HCT116 (cell line): ENCODE measurements at regions not wholly inside any gene's neighbourhood (a gene's known extent, or its start where the extent isn't known, plus 50 kb on each side); places are given as distances from the start of the nearest gene placed in this dataset.

ENCODE experiments used
- ATAC-seq: fragments of 200-7000 bp; cut with Tn5 transposase; 2 replicates; pipeline ENCODE4 v1.9.1; 2020; ENCODE audit warnings: mild to moderate bottlenecking, moderate library complexity
- BruUV-seq: library from RNA; stranded (reverse); fragments of 400-500 nt; replicated peaks from 2 replicates; lab custom pipeline; 2021; lab: Mats Ljungman, UMichigan
- CTCF ChIA-PET: fragments of 300-600 bp; sonication (Branson Sonifier 250); formaldehyde crosslinking; loops from one replicate; lab custom pipeline; 2021; ENCODE audit warnings: antibody characterized with exemption; lab: Charles Lee
- POLR2A ChIA-PET: fragments of 300-600, 350-600 bp; sonication (Branson Sonifier 250); formaldehyde crosslinking; loops from one replicate; lab custom pipeline; 2021; ENCODE audit warnings: antibody characterized with exemption; lab: Charles Lee
- RAD21 ChIA-PET, 2 experiments: fragments of 300-600 bp; sonication (Branson Sonifier 250); formaldehyde crosslinking; loops; one replicate each; lab custom pipeline; 2023; ENCODE audit warnings: low total read pairs in 2 of 2; ENCODE audit not compliant: uncharacterized antibody in 2 of 2, unreplicated experiment in 2 of 2, low non-redundant PET in 1 of 2; lab: Charles Lee
- DNase-seq: peaks from one replicate; pipeline ENCODE4 v3.0.0-alpha.2; 2010; ENCODE audit warnings: low read depth, low spot score
- H2AFZ ChIP-seq: fragments of 200-600 bp; shearing (Covaris generic), sonication (generic); 2 replicates; pipeline ENCODE4 v1.6.1; 2017; ENCODE audit warnings: low read depth, mixed run types, mixed read lengths, antibody characterized with exemption, low read length; ENCODE audit not compliant: poor library complexity, severe bottlenecking
- H3K27ac ChIP-seq: 2 replicates; pipeline ENCODE4 v1.5.1; 2012; ENCODE audit warnings: low read depth, low read length
- H3K27me3 ChIP-seq: fragments of 200-600 bp; sonication (generic); 2 replicates; pipeline ENCODE4 v1.6.1; 2016; ENCODE audit warnings: mixed run types, low read length, mixed read lengths; ENCODE audit not compliant: insufficient read depth
- H3K36me3 ChIP-seq, 2 experiments: fragments of 200-500 bp in 1 of 2; fragments of 200-600 bp in 1 of 2; sonication (Bioruptor generic) in 1 of 2; sonication (generic) in 1 of 2; 2 replicates each; pipeline versions ENCODE4 v1.5.1 to v1.6.1; 2014 to 2016; ENCODE audit warnings: low read length in 2 of 2, inconsistent platforms in 1 of 2, mixed read lengths in 1 of 2, mixed run types in 1 of 2; ENCODE audit not compliant: insufficient read depth in 2 of 2, control insufficient read depth in 1 of 2
- H3K4me1 ChIP-seq, 2 experiments: fragments of 200-600 bp in 1 of 2; sonication (generic) in 1 of 2; 2 replicates each; pipeline versions ENCODE4 v1.5.1 to v1.6.1; 2012 to 2017; ENCODE audit warnings: low read length in 2 of 2, inconsistent platforms in 1 of 2, mild to moderate bottlenecking in 1 of 2, mixed read lengths in 1 of 2, mixed run types in 1 of 2, moderate library complexity in 1 of 2; ENCODE audit not compliant: insufficient read depth in 2 of 2, control insufficient read depth in 1 of 2
- H3K4me2 ChIP-seq: fragments of 200-600 bp; sonication (generic); 2 replicates; pipeline ENCODE4 v1.6.1; 2017; ENCODE audit warnings: mixed run types, low read length, mixed read lengths
- H3K4me3 ChIP-seq, 2 experiments: fragments of 200-600 bp in 1 of 2; sonication (generic) in 1 of 2; replicated peaks in 1 of 2; 2 replicates each; pipeline ENCODE4 v1.5.1; 2011 to 2016; ENCODE audit warnings: low read length in 2 of 2, control low read depth in 1 of 2, low read depth in 1 of 2, mild to moderate bottlenecking in 1 of 2, mixed read lengths in 1 of 2, mixed run types in 1 of 2
- H3K79me2 ChIP-seq: fragments of 200-600 bp; sonication (generic); 2 replicates; pipeline ENCODE4 v1.6.1; 2017; ENCODE audit warnings: mild to moderate bottlenecking, mixed run types, low read length, moderate library complexity, mixed read lengths; ENCODE audit not compliant: insufficient read depth
- H3K9ac ChIP-seq: fragments of 200-600 bp; sonication (generic); 2 replicates; pipeline ENCODE4 v1.6.1; 2016; ENCODE audit warnings: low read length, mixed read lengths
- H3K9me2 ChIP-seq: fragments of 200-600 bp; sonication (generic), shearing (Covaris generic); 2 replicates; pipeline ENCODE4 v1.6.1; 2017; ENCODE audit warnings: mixed run types, mild to moderate bottlenecking, moderate library complexity; ENCODE audit not compliant: insufficient read depth
- H3K9me3 ChIP-seq, 2 experiments: fragments of 200-500 bp in 1 of 2; fragments of 200-600 bp in 1 of 2; sonication (Bioruptor generic) in 1 of 2; sonication (generic) in 1 of 2; 2 replicates each; pipeline ENCODE4 v1.6.1; 2014 to 2017; ENCODE audit warnings: low read length in 2 of 2, mixed read lengths in 2 of 2, inconsistent platforms in 1 of 2, low read depth in 1 of 2, mild to moderate bottlenecking in 1 of 2, mixed run types in 1 of 2, moderate library complexity in 1 of 2; ENCODE audit not compliant: control insufficient read depth in 1 of 2, insufficient read depth in 1 of 2
- H4K20me1 ChIP-seq: fragments of 200-600 bp; sonication (generic), shearing (Covaris generic); 2 replicates; pipeline ENCODE4 v1.6.1; 2017; ENCODE audit warnings: mixed run types, mild to moderate bottlenecking, moderate library complexity; ENCODE audit not compliant: insufficient read depth
- CBX3 ChIP-seq: IDR thresholded peaks from 2 replicates; pipeline ENCODE4 v1.6.1; 2012; ENCODE audit warnings: low read depth
- CTCF ChIP-seq, 3 experiments: fragments of 200-600 bp in 1 of 3; sonication (generic) in 1 of 3; IDR thresholded peaks in 2 of 3; conservative IDR thresholded peaks in 1 of 3; 2 replicates each; pipeline ENCODE4 v1.5.1; 2012 to 2017; ENCODE audit warnings: low read depth in 2 of 3, low read length in 2 of 3, antibody characterized with exemption in 1 of 3, borderline replicate concordance in 1 of 3, control low read depth in 1 of 3, mild to moderate bottlenecking in 1 of 3, mixed read lengths in 1 of 3, mixed run types in 1 of 3, moderate library complexity in 1 of 3; ENCODE audit not compliant: insufficient read depth in 1 of 3
- MAX ChIP-seq: IDR thresholded peaks from 2 replicates; pipeline ENCODE4 v1.6.1; 2012
- POLR2A ChIP-seq: IDR thresholded peaks from 2 replicates; pipeline ENCODE4 v1.7.0; 2011; ENCODE audit warnings: borderline replicate concordance; ENCODE audit not compliant: insufficient read depth, insufficient read length; ENCODE audit errors: extremely low read depth
- RAD21 ChIP-seq: IDR thresholded peaks from 2 replicates; pipeline ENCODE4 v1.6.1; 2012; ENCODE audit warnings: low read depth, mild to moderate bottlenecking
- TCF7L2 ChIP-seq: IDR thresholded peaks from 2 replicates; pipeline ENCODE4 v1.7.0; 2011; ENCODE audit warnings: borderline replicate concordance, inconsistent platforms; ENCODE audit not compliant: insufficient read depth, insufficient read length; ENCODE audit errors: extremely low read depth
- ZFX ChIP-seq: fragments of 450-650 bp; IDR thresholded peaks from 2 replicates; pipeline ENCODE4 v1.6.1; 2017
- intact Hi-C: fragments of 100-400 bp; cut with micrococcal nuclease; formaldehyde crosslinking; loops from 2 replicates; pipeline ENCODE4 v1.10.0; 2022

- intact Hi-C loops = loop anchor here (1.0 to 10.0 kb wide), 4 partner anchors 92 to 350 kb away; no protein-coding TSS in a partner anchor
- H4K20me1 ChIP-seq = no peaks in the 10 kb centered on the region
- POLR2A ChIA-PET = no interaction called here
- H3K27ac ChIP-seq = no peak overlapping the region
- no peaks in the 10 kb centered on the region for H3K79me2 ChIP-seq
- no peak overlapping the region for H2AFZ ChIP-seq
- no peak overlapping the region for H3K4me2 ChIP-seq
- no peaks in the 10 kb centered on the region for H3K9me3 ChIP-seq
- ATAC-seq (peak; percentile 70), DNase-seq (peak; percentile 56)
- CTCF ChIA-PET = interaction anchor here (0.6 to 1.5 kb wide), 14 partner anchors 9 to 682 kb away, joined by 3 to 10 read pairs (median 3); no protein-coding TSS in a partner anchor
- H3K36me3 ChIP-seq = no peaks in the 10 kb centered on the region
- no peak overlapping the region for H3K4me3 ChIP-seq
- RAD21 ChIA-PET = interaction anchor here in 1 of 2 experiments (1.5 kb wide), 1 partner anchor 220 kb away, joined by 4 read pairs; no protein-coding TSS in a partner anchor
- TF ChIP-seq CTCF (IDR thresholded peaks at IDR 0.05 in 2 of 3, conservative IDR thresholded peaks at IDR 0.05 in 1 of 3; ENCODE audit: borderline replicate concordance in 1 of 3, insufficient read depth in 1 of 3, low read depth in 2 of 3, low read length in 2 of 3) (peak; percentile 66 to 93 (median 91); a peak in 5 of 6 replicates), POLR2A (no peak), MAX (peak; percentile 89), TCF7L2 (peak; percentile 28), RAD21 (peak; percentile 63), ZFX (no peak), CBX3 (no peak)
- TF ChIP-seq, all 23 proteins: peak for 4
- Histone ChIP-seq H3K9me2 (no peaks in the 10 kb centered on the region), H3K27me3 (peaks cover 7% of the 10 kb centered on the region; the same call in 1 of the 2 replicates), H3K9ac (no peak overlapping the region), H3K4me1 (no peaks in the 10 kb centered on the region)
- BruUV-seq = no TSS peak
These were observed 60.6 kb upstream of the TCL1A start for GRCh38 chr14:95774265-95775160.
